Astrocyte (in vitro differentiated cells and primary cell): ENCODE measurements at regions not wholly inside any gene's neighbourhood (a gene's known extent, or its start where the extent isn't known, plus 50 kb on each side); places are given as distances from the start of the nearest gene placed in this dataset.
A peak's percentile ranks its signal among the peaks of the same experiment; 100 is the strongest.

Source experiments
- DNase-seq: peaks from one replicate; pipeline ENCODE4 v3.0.0-alpha.2; 2010; ENCODE audit warnings: low read depth
- FAIRE-seq: peaks from 2 replicates; lab custom pipeline; 2011; peaks lifted over from hg19 to GRCh38; lab: Jason Lieb, UNC
- H2AFZ ChIP-seq: 2 replicates; pipeline ENCODE4 v1.6.0; 2012; ENCODE audit warnings: low read depth, low read length, inconsistent platforms
- H3K27ac ChIP-seq: 2 replicates; pipeline ENCODE4 v1.5.1; 2011; ENCODE audit warnings: low read depth, low read length, inconsistent platforms
- H3K27me3 ChIP-seq: 2 replicates; pipeline ENCODE4 v1.6.0; 2011; ENCODE audit warnings: low read length, inconsistent platforms; ENCODE audit not compliant: insufficient read depth
- H3K36me3 ChIP-seq: 2 replicates; pipeline ENCODE4 v1.5.1; 2011; ENCODE audit warnings: low read length, inconsistent platforms; ENCODE audit not compliant: insufficient read depth
- H3K4me1 ChIP-seq: 2 replicates; pipeline ENCODE4 v1.5.1; 2011; ENCODE audit warnings: low read length, inconsistent platforms; ENCODE audit not compliant: insufficient read depth
- H3K4me2 ChIP-seq: 2 replicates; pipeline ENCODE4 v1.6.0; 2012; ENCODE audit warnings: low read length, inconsistent platforms
- H3K4me3 ChIP-seq: 2 replicates; pipeline ENCODE4 v1.5.1; 2011; ENCODE audit warnings: low read depth, mild to moderate bottlenecking, low read length, inconsistent platforms; ENCODE audit not compliant: insufficient read depth
- H3K79me2 ChIP-seq: 2 replicates; pipeline ENCODE4 v1.6.0; 2012; ENCODE audit warnings: mild to moderate bottlenecking, low read length, inconsistent platforms; ENCODE audit not compliant: insufficient read depth
- H3K9ac ChIP-seq: 2 replicates; pipeline ENCODE4 v1.6.0; 2012; ENCODE audit warnings: mild to moderate bottlenecking, low read length, inconsistent platforms
- H3K9me3 ChIP-seq: 2 replicates; pipeline ENCODE4 v1.5.1; 2012; ENCODE audit warnings: low read depth, mild to moderate bottlenecking, low read length, inconsistent platforms; ENCODE audit not compliant: insufficient read depth
- H4K20me1 ChIP-seq: 2 replicates; pipeline ENCODE4 v1.6.0; 2012; ENCODE audit warnings: low read length, inconsistent platforms; ENCODE audit not compliant: insufficient read depth
- H3K27ac Mint-ChIP-seq: one replicate; pipeline ENCODE4 v1.8.0; 2021; ENCODE audit warnings: mild to moderate bottlenecking, mixed read lengths; ENCODE audit not compliant: unreplicated experiment
- H3K27me3 Mint-ChIP-seq: one replicate; pipeline ENCODE4 v1.8.0; 2021; ENCODE audit warnings: low read depth, mixed read lengths; ENCODE audit not compliant: unreplicated experiment
- H3K36me3 Mint-ChIP-seq: one replicate; pipeline ENCODE4 v1.8.0; 2021; ENCODE audit warnings: low read depth, mixed read lengths; ENCODE audit not compliant: unreplicated experiment
- H3K4me1 Mint-ChIP-seq: one replicate; pipeline ENCODE4 v1.8.0; 2021; ENCODE audit warnings: low read depth, mixed read lengths; ENCODE audit not compliant: unreplicated experiment
- H3K4me3 Mint-ChIP-seq: one replicate; pipeline ENCODE4 v1.8.0; 2021; ENCODE audit warnings: mild to moderate bottlenecking, moderate library complexity, mixed read lengths; ENCODE audit not compliant: unreplicated experiment
- H3K9me3 Mint-ChIP-seq: one replicate; pipeline ENCODE4 v1.8.0; 2021; ENCODE audit warnings: mild to moderate bottlenecking, mixed read lengths; ENCODE audit not compliant: unreplicated experiment
- CTCF ChIP-seq: IDR thresholded peaks from 2 replicates; pipeline ENCODE4 v1.5.1; 2011; ENCODE audit warnings: low read depth, mild to moderate bottlenecking, inconsistent platforms, low read length, moderate library complexity; ENCODE audit not compliant: insufficient read depth
- EZH2 ChIP-seq: IDR thresholded peaks from 2 replicates; pipeline ENCODE4 v1.6.1; 2012; ENCODE audit warnings: mild to moderate bottlenecking, low read length, inconsistent platforms; ENCODE audit not compliant: insufficient read depth

GRCh38 chr12:116370886-116371580 lies 93.5 kb upstream of the MED13L start:
- Mint-ChIP-seq H3K27me3 (no peaks in the 10 kb centered on the region), H3K27ac (peak overlapping the region; percentile 90), H3K36me3 (no peaks in the 10 kb centered on the region), H3K4me1 (peaks cover 12% of the 10 kb centered on the region), H3K9me3 (peaks cover 7% of the 10 kb centered on the region), H3K4me3 (no peak overlapping the region)
- TF ChIP-seq EZH2 (no peak), CTCF (no peak)
- Histone ChIP-seq H3K4me1 (peaks cover 19% of the 10 kb centered on the region), H3K4me2 (no peak overlapping the region), H3K4me3 (no peak overlapping the region), H3K9me3 (peaks cover 3% of the 10 kb centered on the region), H4K20me1 (no peaks in the 10 kb centered on the region), H3K27me3 (no peaks in the 10 kb centered on the region), H3K27ac (no peak overlapping the region), H3K36me3 (no peaks in the 10 kb centered on the region), H3K9ac (no peak overlapping the region), H3K79me2 (no peaks in the 10 kb centered on the region), H2AFZ (no peak overlapping the region)
- DNase-seq (no peak), FAIRE-seq (no peak)

GRCh38 chr12:116372815-116373214 lies 95.3 kb upstream of the MED13L start:
- H3K4me2 ChIP-seq = no peak overlapping the region
- Mint-ChIP-seq H3K9me3 (peaks cover 7% of the 10 kb centered on the region), H3K36me3 (no peaks in the 10 kb centered on the region), H3K27ac (peak overlapping the region; percentile 72), H3K4me1 (peaks cover 19% of the 10 kb centered on the region), H3K27me3 (no peaks in the 10 kb centered on the region), H3K4me3 (no peak overlapping the region)
- FAIRE-seq (no peak), DNase-seq (peak; percentile 64)
- peaks cover 3% of the 10 kb centered on the region for H3K9me3 ChIP-seq
- H4K20me1 ChIP-seq = no peaks in the 10 kb centered on the region
- no peak overlapping the region for H3K27ac ChIP-seq
- TF ChIP-seq EZH2 = no peak
- TF ChIP-seq CTCF = no peak
- no peaks in the 10 kb centered on the region for H3K36me3 ChIP-seq
- peaks cover 29% of the 10 kb centered on the region for H3K4me1 ChIP-seq
- peak overlapping the region; percentile 12 for H3K9ac ChIP-seq
- H3K79me2 ChIP-seq = no peaks in the 10 kb centered on the region
- peak overlapping the region; percentile 49 for H2AFZ ChIP-seq
- no peaks in the 10 kb centered on the region for H3K27me3 ChIP-seq
- H3K4me3 ChIP-seq = no peak overlapping the region

- H2AFZ ChIP-seq = peak overlapping the region; percentile 16
- no peak overlapping the region for H3K27ac ChIP-seq
- peak overlapping the region; percentile 12 for H3K9ac ChIP-seq
- Mint-ChIP-seq H3K4me1 (peaks cover 19% of the 10 kb centered on the region), H3K27ac (no peak overlapping the region), H3K4me3 (no peak overlapping the region), H3K36me3 (no peaks in the 10 kb centered on the region), H3K27me3 (no peaks in the 10 kb centered on the region), H3K9me3 (peaks cover 7% of the 10 kb centered on the region)
- peaks cover 29% of the 10 kb centered on the region for H3K4me1 ChIP-seq
- H4K20me1 ChIP-seq = no peaks in the 10 kb centered on the region
- no peak for DNase-seq
- H3K36me3 ChIP-seq = no peaks in the 10 kb centered on the region
- no peaks in the 10 kb centered on the region for H3K27me3 ChIP-seq
- no peak overlapping the region for H3K4me3 ChIP-seq
- no peak for TF ChIP-seq EZH2
- TF ChIP-seq CTCF = no peak
- H3K4me2 ChIP-seq = no peak overlapping the region
- no peak for FAIRE-seq
- H3K79me2 ChIP-seq = no peaks in the 10 kb centered on the region
- H3K9me3 ChIP-seq = peaks cover 3% of the 10 kb centered on the region
Observed at GRCh38 chr12:116373572-116374206, 96.2 kb upstream of the MED13L start.
